SU-DHL-6 (cell line): ENCODE measurements at regions not wholly inside any gene's neighbourhood (a gene's known extent, or its start where the extent isn't known, plus 50 kb on each side); places are given as distances from the start of the nearest gene placed in this dataset.

Experiments
- EZH2phosphoT487 ChIP-seq: fragments of 200-600 bp; sonication (generic), shearing (Covaris generic); conservative IDR thresholded peaks from 2 replicates; pipeline ENCODE4 v1.6.1; 2018; ENCODE audit warnings: mild to moderate bottlenecking, antibody characterized with exemption, low read length, moderate library complexity, mixed read lengths
- TF ChIP-seq, protein P1 (sequence below): fragments of 200-600 bp; sonication (generic); IDR thresholded peaks from one replicate; pipeline ENCODE4 v1.5.1; 2017; ENCODE audit warnings: antibody characterized with exemption, mild to moderate bottlenecking, low read length, moderate library complexity; ENCODE audit not compliant: insufficient read depth, poor library complexity, severe bottlenecking

DNA sequence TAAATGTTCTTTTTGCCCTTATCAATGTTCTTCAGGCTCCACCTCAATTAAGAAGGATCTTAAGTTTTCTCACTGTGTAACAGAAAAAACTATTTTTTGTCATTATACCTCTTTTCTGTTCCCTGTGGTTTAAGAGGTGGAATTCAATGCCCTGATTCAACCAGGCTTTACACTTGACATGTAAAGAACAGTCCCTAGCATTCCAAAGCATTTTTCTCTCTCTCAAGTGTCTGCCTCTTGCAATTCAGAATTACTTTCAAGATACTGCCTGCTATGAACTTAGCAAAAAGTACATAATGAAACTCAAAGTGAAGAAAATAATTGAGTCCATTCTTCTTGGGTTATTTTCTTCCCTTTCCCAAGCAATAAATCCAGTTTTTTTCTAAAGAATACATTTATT is 160.6 kb upstream of the NOL4 start:
- TF ChIP-seq, protein P1, sequence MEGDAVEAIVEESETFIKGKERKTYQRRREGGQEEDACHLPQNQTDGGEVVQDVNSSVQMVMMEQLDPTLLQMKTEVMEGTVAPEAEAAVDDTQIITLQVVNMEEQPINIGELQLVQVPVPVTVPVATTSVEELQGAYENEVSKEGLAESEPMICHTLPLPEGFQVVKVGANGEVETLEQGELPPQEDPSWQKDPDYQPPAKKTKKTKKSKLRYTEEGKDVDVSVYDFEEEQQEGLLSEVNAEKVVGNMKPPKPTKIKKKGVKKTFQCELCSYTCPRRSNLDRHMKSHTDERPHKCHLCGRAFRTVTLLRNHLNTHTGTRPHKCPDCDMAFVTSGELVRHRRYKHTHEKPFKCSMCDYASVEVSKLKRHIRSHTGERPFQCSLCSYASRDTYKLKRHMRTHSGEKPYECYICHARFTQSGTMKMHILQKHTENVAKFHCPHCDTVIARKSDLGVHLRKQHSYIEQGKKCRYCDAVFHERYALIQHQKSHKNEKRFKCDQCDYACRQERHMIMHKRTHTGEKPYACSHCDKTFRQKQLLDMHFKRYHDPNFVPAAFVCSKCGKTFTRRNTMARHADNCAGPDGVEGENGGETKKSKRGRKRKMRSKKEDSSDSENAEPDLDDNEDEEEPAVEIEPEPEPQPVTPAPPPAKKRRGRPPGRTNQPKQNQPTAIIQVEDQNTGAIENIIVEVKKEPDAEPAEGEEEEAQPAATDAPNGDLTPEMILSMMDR, result no peak
- no peak for TF ChIP-seq EZH2phosphoT487
